GM21367 (cell line): ENCODE measurements at regions not wholly inside any gene's neighbourhood (a gene's known extent, or its start where the extent isn't known, plus 50 kb on each side); places are given as distances from the start of the nearest gene placed in this dataset.
"Not testable (repeated sequence)": the region's sequence is repeated elsewhere in the genome, so short reads cannot be mapped to it uniquely, and the experiment has no call there.

Experiments used
- ATAC-seq: cut with Tn5 transposase; IDR thresholded peaks from one replicate; pipeline ENCODE4 v1.9.1; 2021; ENCODE audit not compliant: unreplicated experiment

GRCh38 chr14:106349678-106350457, 823.5 kb downstream of the TMEM121 start:
- ATAC-seq: not testable (repeated sequence)

- not testable (repeated sequence) for ATAC-seq
Measured at GRCh38 chr14:106355007-106355791, 828.8 kb downstream of the TMEM121 start.

DNA sequence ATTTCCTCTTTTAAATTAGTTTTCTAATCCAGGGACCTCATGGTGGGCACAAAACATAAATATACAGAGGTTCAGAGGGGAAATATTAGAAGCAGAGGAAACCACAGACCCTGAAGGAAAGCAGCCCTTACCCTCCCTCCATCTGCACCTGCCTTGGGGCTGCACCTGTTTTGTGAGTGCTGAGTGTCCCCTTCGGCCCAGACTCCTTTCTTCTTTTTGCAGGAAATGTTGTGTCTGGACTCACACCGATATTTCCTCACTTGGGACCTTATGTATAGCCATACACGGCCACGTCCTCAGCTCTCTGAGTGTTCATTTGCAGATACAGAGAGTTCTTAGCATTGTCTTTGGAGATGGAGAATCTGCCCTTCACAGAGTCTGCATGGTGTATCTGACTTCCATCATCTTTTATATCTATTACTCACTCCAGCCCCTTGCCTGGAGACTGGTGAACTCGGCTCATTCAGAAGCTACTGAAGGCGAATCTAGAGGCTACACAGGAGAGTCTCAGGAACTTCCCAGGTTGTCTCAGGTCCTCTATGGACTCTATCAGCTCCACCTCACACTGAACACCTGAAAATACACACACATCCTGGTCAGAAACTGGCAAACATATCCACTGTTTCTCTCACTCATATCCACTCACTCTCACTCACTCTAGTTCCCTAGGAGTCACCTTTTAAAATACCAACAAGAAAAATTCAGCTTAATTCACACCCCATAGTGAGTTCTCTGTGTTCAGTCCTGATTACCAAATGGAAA, 829.7 kb downstream of the TMEM121 start:
- ATAC-seq: not testable (repeated sequence)

DNA sequence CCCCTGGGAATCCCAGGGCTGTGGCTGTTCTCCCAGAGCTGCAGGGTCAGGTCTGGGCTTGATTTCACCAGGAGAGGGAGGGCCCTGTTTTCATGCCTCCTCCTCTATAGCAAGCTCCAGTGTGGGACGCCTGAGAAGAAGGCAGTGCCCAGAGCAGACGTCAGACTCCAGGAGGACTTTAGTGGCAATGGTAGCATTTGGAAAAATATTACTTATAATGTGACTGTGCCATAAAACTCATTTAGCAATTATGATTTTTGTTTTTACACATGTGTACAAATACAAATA, 830.2 kb downstream of the TMEM121 start:
- not testable (repeated sequence) for ATAC-seq

DNA sequence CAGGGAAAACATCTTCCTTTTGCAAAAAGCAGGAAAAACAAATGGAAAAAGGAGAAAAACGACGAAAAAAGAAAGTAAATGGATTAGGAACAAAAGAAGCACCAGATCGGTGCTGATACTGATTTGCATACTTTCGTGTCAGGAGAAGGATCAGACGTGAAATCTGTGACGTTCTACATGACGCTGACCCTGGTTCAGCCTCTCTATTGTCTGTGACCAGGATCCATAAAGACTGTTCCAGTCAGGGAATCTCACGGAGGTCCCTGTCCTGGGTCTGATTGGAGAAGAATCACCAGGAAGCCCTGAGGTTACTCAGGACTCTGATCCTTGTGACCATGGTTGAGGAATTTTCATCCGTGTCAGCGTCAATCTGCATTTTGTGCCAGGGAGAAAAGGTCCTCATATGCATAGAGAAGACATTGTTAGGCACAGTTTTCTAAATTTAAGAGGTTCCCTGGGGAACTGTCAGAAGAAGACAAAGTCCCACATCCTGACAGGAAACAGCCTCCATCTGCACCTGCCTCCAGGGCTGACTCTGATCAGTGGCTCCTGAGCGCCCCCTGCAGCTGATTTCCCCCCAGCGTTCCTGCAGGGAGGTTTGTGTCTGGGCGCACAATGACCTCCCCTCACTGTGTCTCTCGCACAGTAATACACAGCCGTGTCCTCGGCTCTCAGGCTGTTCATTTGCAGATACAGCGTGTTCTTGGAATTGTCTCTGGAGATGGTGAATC, 832.9 kb downstream of the TMEM121 start:
- not testable (repeated sequence) for ATAC-seq

GRCh38 chr14:106365371-106365770, 839.0 kb downstream of the TMEM121 start:
- ATAC-seq: not testable (repeated sequence)

DNA sequence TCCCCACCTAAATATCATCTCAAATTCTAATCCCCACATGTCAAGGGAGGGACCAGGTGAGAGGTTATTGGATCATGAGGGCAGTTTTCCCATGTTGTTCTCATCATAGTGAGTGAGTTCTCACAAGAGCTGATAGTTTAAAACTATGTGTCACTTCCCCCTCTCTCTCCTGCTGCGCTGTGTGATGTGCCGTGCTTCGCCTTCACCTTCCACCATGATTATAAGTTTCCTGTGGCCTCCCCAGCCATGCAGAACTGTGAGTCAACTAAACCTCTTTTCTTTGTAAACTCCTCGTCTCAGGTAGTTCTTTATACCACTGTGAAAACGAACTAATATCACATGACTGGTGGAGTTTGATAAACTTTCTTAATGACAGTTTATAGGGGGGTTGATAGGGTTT, 839.5 kb downstream of the TMEM121 start:
- not testable (repeated sequence) for ATAC-seq

GRCh38 chr14:106366971-106367370, 840.6 kb downstream of the TMEM121 start:
- not testable (repeated sequence) for ATAC-seq

DNA sequence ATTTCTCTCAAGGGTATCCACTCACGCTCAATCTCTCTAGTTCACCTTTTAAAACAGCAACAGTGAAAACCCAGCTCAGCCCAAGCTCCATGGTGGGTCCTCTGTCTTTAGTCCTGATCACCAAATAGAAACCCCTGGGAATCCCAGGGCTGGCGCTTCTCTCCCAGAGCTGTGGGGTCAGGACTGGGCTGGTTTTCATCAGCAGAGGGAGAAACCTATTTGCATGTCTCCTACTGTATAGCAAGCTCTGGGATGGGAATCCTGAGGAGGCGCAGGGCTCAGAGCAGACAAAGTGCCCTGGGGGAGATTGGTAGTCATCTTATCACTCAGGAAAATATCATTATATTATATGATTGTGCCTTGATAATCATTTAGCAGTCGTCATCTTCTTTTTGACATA, 843.1 kb downstream of the TMEM121 start:
- ATAC-seq: not testable (repeated sequence)

GRCh38 chr14:106372870-106373652, 846.7 kb downstream of the TMEM121 start:
- no peak for ATAC-seq

DNA sequence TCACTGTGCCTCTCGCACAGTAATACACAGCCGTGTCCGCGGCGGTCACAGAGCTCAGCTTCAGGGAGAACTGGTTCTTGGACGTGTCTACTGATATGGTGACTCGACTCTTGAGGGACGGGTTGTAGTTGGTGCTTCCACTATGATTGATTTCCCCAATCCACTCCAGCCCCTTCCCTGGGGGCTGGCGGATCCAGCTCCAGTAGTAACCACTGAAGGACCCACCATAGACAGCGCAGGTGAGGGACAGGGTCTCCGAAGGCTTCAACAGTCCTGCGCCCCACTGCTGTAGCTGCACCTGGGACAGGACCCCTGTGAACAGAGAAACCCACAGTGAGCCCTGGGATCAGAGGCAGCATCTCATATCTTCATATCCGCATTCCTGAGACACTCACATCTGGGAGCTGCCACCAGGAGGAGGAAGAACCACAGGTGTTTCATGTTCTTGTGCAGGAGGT, 847.3 kb downstream of the TMEM121 start:
- ATAC-seq: not testable (repeated sequence)

DNA sequence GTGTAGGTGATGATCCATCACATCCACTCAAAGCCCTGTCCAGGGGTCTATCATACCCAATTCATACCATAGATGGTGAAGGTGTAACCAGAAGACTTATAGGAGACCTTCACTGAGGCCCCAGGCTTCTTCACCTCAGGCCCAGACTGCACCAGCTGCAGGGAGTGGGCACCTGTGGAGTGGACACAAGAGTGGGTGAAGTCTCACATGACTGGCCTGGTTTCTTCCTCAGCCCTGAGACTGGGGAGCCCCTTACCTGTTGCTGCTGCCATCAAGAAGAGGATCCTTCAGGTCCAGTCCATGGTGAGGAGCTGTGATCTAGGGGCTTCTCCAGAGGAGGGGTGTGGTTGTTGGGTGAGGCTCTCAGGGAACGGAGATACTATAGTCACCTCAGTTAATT, 851.0 kb downstream of the TMEM121 start:
- no peak for ATAC-seq

- no peak for ATAC-seq
Measured at GRCh38 chr14:106378191-106378590, 851.8 kb downstream of the TMEM121 start.

- no peak for ATAC-seq
Measured at GRCh38 chr14:106380740-106381139, 854.4 kb downstream of the TMEM121 start.

DNA sequence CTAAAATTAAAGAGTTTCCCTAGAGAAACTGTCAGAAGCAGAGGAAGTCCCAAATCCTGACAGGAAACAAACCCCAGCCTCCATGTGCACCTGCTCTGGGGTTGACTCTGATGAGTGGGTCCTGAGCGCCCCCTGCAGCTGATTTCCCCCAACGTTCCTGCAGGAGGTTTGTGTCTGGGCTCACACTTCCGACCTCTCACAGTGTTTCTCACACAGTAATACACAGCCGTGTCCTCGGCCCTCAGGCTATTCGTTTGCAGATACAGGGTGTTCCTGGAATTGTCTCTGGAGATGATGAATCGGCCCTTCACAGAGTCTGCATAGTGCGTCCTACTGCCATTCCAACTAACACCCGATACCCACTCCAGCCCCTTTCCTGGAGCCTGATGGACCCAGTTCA, 862.8 kb downstream of the TMEM121 start:
- not testable (repeated sequence) for ATAC-seq

GRCh38 chr14:106390401-106390800, 864.0 kb downstream of the TMEM121 start:
- ATAC-seq: no peak

GRCh38 chr14:106390947-106391346, 864.6 kb downstream of the TMEM121 start:
- ATAC-seq: no peak

GRCh38 chr14:106393742-106394141, 867.4 kb downstream of the TMEM121 start:
- no peak for ATAC-seq

DNA sequence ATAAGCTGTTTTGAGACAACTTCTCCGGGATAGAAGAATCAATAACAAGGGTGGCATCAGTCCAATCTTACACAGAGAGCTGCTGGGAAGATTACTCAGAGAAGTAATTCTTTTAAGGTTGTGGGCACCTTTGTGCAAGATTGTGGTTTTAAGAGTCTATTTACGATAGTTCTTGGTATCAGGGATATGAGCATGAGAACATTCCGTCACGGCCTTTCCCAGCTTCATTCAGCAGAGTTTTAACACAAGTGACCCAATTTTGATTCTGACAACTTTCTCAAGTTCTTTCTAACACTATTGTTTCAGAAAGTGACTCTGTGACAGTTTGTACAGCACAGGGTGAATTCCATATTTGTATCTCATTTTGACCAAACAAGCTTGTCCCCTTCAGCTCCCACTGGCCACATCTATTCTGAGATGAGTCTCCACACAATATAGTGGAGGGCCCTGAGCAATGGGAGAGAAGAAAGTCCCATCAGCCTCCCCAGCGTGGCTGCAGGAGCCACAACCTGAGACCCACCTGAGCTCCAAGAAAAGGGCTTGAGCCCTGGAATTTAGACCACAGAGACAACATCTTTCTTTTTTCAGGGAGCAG, 869.2 kb downstream of the TMEM121 start:
- ATAC-seq: no peak

DNA sequence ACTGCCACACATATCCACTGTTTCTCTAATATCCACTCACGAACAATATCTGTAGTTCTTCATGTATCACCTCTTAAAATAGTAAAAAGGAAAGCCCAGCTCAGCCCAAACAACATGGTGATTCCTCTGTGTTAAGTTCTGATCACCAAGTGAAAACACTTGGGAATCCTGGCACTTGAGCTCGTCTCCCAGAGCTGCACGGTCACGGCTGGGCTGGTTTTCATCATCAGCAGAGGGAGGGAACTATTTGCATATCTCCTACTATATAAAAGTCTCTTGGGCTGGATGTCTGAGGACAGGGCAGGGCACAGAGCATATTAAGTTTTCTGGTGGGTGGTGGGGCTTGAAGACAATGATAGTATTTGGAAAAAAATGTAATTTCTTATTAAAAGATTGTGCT, 870.6 kb downstream of the TMEM121 start:
- no peak for ATAC-seq
